Keratinocyte (primary cell): ENCODE measurements at regions not wholly inside any gene's neighbourhood (a gene's known extent, or its start where the extent isn't known, plus 50 kb on each side); places are given as distances from the start of the nearest gene placed in this dataset.

Source experiments
- DNase-seq: peaks from one replicate; pipeline ENCODE4 v3.0.0-alpha.2; 2011; ENCODE audit warnings: low read depth, missing footprints, low spot score
- FAIRE-seq: peaks from 2 replicates; lab custom pipeline; 2011; peaks lifted over from hg19 to GRCh38; lab: Jason Lieb, UNC
- H2AFZ ChIP-seq: 2 replicates; pipeline ENCODE4 v1.6.0; 2012; ENCODE audit warnings: low read length, control low read depth, inconsistent platforms; ENCODE audit not compliant: control insufficient read depth
- H3K27ac ChIP-seq: 2 replicates; pipeline ENCODE4 v1.5.1; 2011; ENCODE audit warnings: low read length; ENCODE audit not compliant: control insufficient read depth, insufficient read depth
- H3K27me3 ChIP-seq: 3 replicates; pipeline ENCODE4 v1.6.0; 2011; ENCODE audit warnings: low read length; ENCODE audit not compliant: control insufficient read depth, insufficient read depth; ENCODE audit errors: extremely low read depth
- H3K36me3 ChIP-seq, 2 experiments: 2 replicates in 1 of 2; 3 replicates in 1 of 2; pipeline ENCODE4 v1.5.1; 2011; ENCODE audit warnings: low read length in 2 of 2, mild to moderate bottlenecking in 1 of 2; ENCODE audit not compliant: control insufficient read depth in 2 of 2, insufficient read depth in 2 of 2; ENCODE audit errors: extremely low read depth in 1 of 2
- H3K4me1 ChIP-seq: 3 replicates; pipeline ENCODE4 v1.5.1; 2011; ENCODE audit warnings: low read length; ENCODE audit not compliant: control insufficient read depth, insufficient read depth; ENCODE audit errors: extremely low read depth
- H3K4me2 ChIP-seq: 3 replicates; pipeline ENCODE4 v1.6.0; 2011; ENCODE audit warnings: low read depth, low read length; ENCODE audit not compliant: control insufficient read depth, insufficient read depth; ENCODE audit errors: extremely low read depth
- H3K4me3 ChIP-seq, 3 experiments: fragments of 200-600 bp in 1 of 3; sonication (generic) in 1 of 3; 2 replicates in 2 of 3; 3 replicates in 1 of 3; pipeline ENCODE4 v1.5.1; 2011 to 2016; ENCODE audit warnings: low read length in 3 of 3, mild to moderate bottlenecking in 3 of 3, control low read depth in 2 of 3, inconsistent platforms in 1 of 3, low read depth in 1 of 3, mixed read lengths in 1 of 3, mixed run types in 1 of 3, moderate library complexity in 1 of 3; ENCODE audit not compliant: control insufficient read depth in 2 of 3, insufficient read depth in 2 of 3; ENCODE audit errors: extremely low read depth in 1 of 3
- H3K79me2 ChIP-seq: 2 replicates; pipeline ENCODE4 v1.6.0; 2012; ENCODE audit warnings: low read length; ENCODE audit not compliant: control insufficient read depth, insufficient read depth
- H3K9ac ChIP-seq: 3 replicates; pipeline ENCODE4 v1.6.0; 2011; ENCODE audit warnings: low read length; ENCODE audit not compliant: control insufficient read depth, insufficient read depth; ENCODE audit errors: extremely low read depth
- H3K9me1 ChIP-seq: 3 replicates; pipeline ENCODE4 v1.6.0; 2011; ENCODE audit warnings: low read length; ENCODE audit not compliant: control insufficient read depth, insufficient read depth; ENCODE audit errors: extremely low read depth
- H3K9me3 ChIP-seq: 2 replicates; pipeline ENCODE4 v1.5.1; 2012; ENCODE audit warnings: low read depth, low read length; ENCODE audit not compliant: control insufficient read depth
- H4K20me1 ChIP-seq: 3 replicates; pipeline ENCODE4 v1.6.0; 2011; ENCODE audit warnings: low read length; ENCODE audit not compliant: control insufficient read depth, insufficient read depth; ENCODE audit errors: extremely low read depth
- CTCF ChIP-seq, 3 experiments: IDR thresholded peaks in 1 of 3; conservative IDR thresholded peaks in 1 of 3; optimal IDR thresholded peaks in 1 of 3; 2 replicates in 2 of 3; 3 replicates in 1 of 3; pipeline versions ENCODE3 to v1.5.1; 2011; ENCODE audit warnings: low read length in 3 of 3, mild to moderate bottlenecking in 3 of 3, moderate library complexity in 2 of 3, control low read depth in 1 of 3, inconsistent platforms in 1 of 3; ENCODE audit not compliant: insufficient read depth in 2 of 3; ENCODE audit errors: extremely low read depth in 1 of 3
- EZH2 ChIP-seq: IDR thresholded peaks from one replicate; pipeline ENCODE4 v1.6.1; 2012; ENCODE audit warnings: inconsistent platforms, mild to moderate bottlenecking, low read length, moderate library complexity
- dilution Hi-C: fragments of 300-500 bp; cut with MboI; formaldehyde crosslinking; loops from one replicate; pipeline ENCODE4 v1.7.0; 2020; ENCODE audit warnings: low sequenced_read_pairs; ENCODE audit not compliant: extremely low pct_ligation_motif_present

- Histone ChIP-seq H2AFZ (no peak overlapping the region), H3K79me2 (no peaks in the 10 kb centered on the region), H4K20me1 (no peaks in the 10 kb centered on the region), H3K27ac (no peak overlapping the region), H3K4me3 (no peak overlapping the region), H3K9me3 (no peaks in the 10 kb centered on the region), H3K4me1 (no peaks in the 10 kb centered on the region), H3K4me2 (no peak overlapping the region), H3K27me3 (no peaks in the 10 kb centered on the region), H3K9ac (no peak overlapping the region), H3K9me1 (no peaks in the 10 kb centered on the region), H3K36me3 (no peaks in the 10 kb centered on the region)
- no peak for TF ChIP-seq CTCF (optimal IDR thresholded peaks at IDR 0.05 in 1 of 3, IDR thresholded peaks at IDR 0.05 in 1 of 3, conservative IDR thresholded peaks at IDR 0.05 in 1 of 3; ENCODE audit: extremely low read depth in 1 of 3, insufficient read depth in 2 of 3, low read length in 3 of 3)
- TF ChIP-seq EZH2, result no peak
- dilution Hi-C loops, result no loop called here
- no peak for FAIRE-seq
- DNase-seq, result no peak
Measured at GRCh38 chr15:35182841-35183479, 97.9 kb upstream of the NANOGP8 start.

- no peak for TF ChIP-seq EZH2
- TF ChIP-seq CTCF (optimal IDR thresholded peaks at IDR 0.05 in 1 of 3, IDR thresholded peaks at IDR 0.05 in 1 of 3, conservative IDR thresholded peaks at IDR 0.05 in 1 of 3; ENCODE audit: extremely low read depth in 1 of 3, insufficient read depth in 2 of 3, low read length in 3 of 3), result no peak
- dilution Hi-C loops, result no loop called here
- Histone ChIP-seq H2AFZ (no peak overlapping the region), H3K4me3 (no peak overlapping the region), H3K27ac (no peak overlapping the region), H3K9me3 (no peaks in the 10 kb centered on the region), H3K9me1 (no peaks in the 10 kb centered on the region), H3K36me3 (no peaks in the 10 kb centered on the region), H3K79me2 (no peaks in the 10 kb centered on the region), H4K20me1 (no peaks in the 10 kb centered on the region), H3K27me3 (no peaks in the 10 kb centered on the region), H3K4me1 (no peaks in the 10 kb centered on the region), H3K9ac (no peak overlapping the region), H3K4me2 (no peak overlapping the region)
- DNase-seq, result no peak
- no peak for FAIRE-seq
Measured at GRCh38 chr15:35181538-35181937, 96.4 kb upstream of the NANOGP8 start.
